ENCODE measurements at regions not wholly inside any gene's neighbourhood (a gene's known extent, or its start where the extent isn't known, plus 50 kb on each side); places are given as distances from the start of the nearest gene placed in this dataset.

GRCh38 chr3:124496061-124496460 lies 234.2 kb upstream of the UMPS start:
- no peak for DNase-seq
- Mint-ChIP-seq H3K4me3 (no peak overlapping the region), H3K36me3 (no peaks in the 10 kb centered on the region), H3K9me3 (no peaks in the 10 kb centered on the region), H3K27ac (no peak overlapping the region), H3K27me3 (peaks cover 62% of the 10 kb centered on the region), H3K4me1 (peaks cover 11% of the 10 kb centered on the region)
- CTCF ChIA-PET = no interaction called here

DNA sequence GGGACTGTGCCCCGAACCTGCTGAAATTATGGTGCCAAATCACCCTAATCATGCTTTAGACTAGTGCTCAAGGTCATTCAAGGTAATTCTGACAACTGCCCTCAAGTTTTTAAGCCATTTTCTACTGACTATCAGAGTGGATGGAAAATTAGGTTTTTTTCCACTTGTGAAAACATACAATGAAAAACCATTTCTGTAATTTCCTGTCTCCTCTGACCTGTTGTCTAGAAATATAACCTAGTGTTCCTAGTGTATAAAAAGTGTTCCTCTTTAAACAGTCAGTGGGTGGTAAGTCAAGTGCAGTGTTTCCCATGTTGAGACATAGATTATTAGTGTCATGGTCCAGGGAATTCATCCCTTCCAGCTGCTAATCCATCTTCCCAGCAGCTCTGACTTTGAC lies 232.8 kb upstream of the UMPS start:
- Mint-ChIP-seq H3K36me3 (no peaks in the 10 kb centered on the region), H3K27ac (no peak overlapping the region), H3K9me3 (no peaks in the 10 kb centered on the region), H3K27me3 (peaks cover 62% of the 10 kb centered on the region), H3K4me3 (no peak overlapping the region), H3K4me1 (peaks cover 3% of the 10 kb centered on the region)
- DNase-seq = no peak
- CTCF ChIA-PET = no interaction called here

DNA sequence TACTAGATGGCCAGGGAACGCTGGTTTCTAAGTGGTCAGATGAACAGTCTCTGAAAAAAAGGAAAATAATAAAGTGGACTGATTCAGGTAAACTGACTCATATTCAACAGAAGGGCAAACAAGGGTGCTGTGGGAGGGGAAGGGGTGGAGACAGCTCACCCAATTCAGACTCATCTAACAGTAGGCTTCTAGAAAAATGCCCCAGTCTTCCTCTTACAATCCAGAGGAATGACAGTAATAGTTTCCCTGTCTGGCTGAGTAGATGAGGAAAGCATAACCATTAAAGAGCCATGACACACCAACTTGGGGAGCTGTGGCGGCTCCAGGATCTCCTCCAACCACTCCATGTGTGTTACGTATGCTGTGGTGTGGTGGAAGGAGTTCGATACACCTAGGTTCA lies 231.4 kb upstream of the UMPS start:
- Mint-ChIP-seq H3K27ac (no peak overlapping the region), H3K9me3 (no peaks in the 10 kb centered on the region), H3K4me1 (peaks cover 3% of the 10 kb centered on the region), H3K36me3 (no peaks in the 10 kb centered on the region), H3K4me3 (no peak overlapping the region), H3K27me3 (peaks cover 59% of the 10 kb centered on the region)
- CTCF ChIA-PET = no interaction called here
- no peak for DNase-seq

GRCh38 chr3:124504332-124505059 lies 225.8 kb upstream of the UMPS start:
- Mint-ChIP-seq H3K9me3 (no peaks in the 10 kb centered on the region), H3K27ac (no peak overlapping the region), H3K27me3 (peaks cover 51% of the 10 kb centered on the region), H3K4me1 (no peaks in the 10 kb centered on the region), H3K36me3 (no peaks in the 10 kb centered on the region), H3K4me3 (no peak overlapping the region)
- CTCF ChIA-PET = interaction anchor here (0.6 kb wide), 1 partner anchor 55 kb away, joined by 3 read pairs; no protein-coding TSS in a partner anchor
- DNase-seq = no peak

- Mint-ChIP-seq H3K27ac (no peak overlapping the region), H3K9me3 (no peaks in the 10 kb centered on the region), H3K4me3 (no peak overlapping the region), H3K36me3 (no peaks in the 10 kb centered on the region), H3K27me3 (peaks cover 38% of the 10 kb centered on the region), H3K4me1 (no peaks in the 10 kb centered on the region)
- no peak for DNase-seq
- CTCF ChIA-PET = no interaction called here
These were observed 220.4 kb upstream of the UMPS start for GRCh38 chr3:124509884-124510283.

DNA sequence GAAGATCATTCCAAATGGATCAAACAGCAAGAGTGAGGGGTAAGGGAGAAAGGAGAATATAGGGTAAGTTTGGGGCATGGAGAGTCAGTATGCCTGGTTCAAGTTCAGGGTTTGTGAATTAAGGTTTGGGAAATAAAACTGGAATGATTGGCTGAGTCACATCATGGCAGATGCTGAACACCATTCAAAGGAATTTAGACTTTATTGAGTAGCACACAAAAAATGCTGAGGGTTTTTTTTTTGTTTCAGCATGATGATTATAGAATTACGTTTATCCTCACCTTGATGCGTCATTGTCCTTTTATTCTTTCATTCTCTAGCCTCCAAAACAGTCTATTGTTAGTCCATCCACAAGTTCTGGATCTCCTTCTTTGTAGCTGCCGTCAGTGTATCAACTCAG lies 220.0 kb upstream of the UMPS start:
- CTCF ChIA-PET = no interaction called here
- H3K27me3 Mint-ChIP-seq = peaks cover 35% of the 10 kb centered on the region
- H3K4me3 Mint-ChIP-seq = no peak overlapping the region
- no peaks in the 10 kb centered on the region for H3K4me1 Mint-ChIP-seq
- H3K27ac Mint-ChIP-seq = no peak overlapping the region
- H3K9me3 Mint-ChIP-seq = no peaks in the 10 kb centered on the region
- no peaks in the 10 kb centered on the region for H3K36me3 Mint-ChIP-seq
- no peak for DNase-seq

DNA sequence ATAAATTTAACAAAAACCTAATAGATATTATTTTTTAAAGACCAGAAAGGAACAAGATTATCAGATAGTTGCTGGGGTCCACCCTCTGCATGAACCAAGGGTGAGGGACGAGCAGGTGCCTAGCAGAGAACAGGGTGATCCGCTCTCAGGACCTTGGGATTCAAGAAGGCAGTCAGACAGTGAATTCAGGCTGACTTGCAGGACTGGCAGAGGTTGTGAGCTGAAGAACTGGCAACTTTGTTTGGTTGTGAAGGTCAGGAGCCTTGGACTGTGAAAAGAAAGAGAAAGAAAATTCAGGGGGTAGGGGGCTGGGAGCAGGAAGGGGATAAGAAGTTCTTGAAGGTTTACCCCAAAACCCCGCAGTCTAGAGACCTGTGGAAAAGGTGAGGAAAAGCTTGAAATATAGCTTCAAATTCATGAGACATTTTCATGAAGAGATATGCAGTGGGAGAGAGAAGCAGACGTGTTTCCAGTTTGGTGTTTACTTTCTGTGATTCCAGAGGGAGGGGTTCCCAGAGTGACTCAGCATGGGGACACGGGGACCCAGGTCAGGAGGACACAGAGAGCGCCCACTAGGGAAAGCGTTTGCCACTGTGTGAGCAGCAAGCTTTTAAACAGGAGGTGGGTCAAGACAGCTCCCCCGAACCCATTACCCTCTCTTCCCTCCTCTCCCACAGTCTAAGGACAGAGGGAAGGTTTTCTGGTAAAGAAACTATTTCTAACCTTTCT lies 217.2 kb upstream of the UMPS start:
- no peak overlapping the region for H3K27ac Mint-ChIP-seq
- no peak for DNase-seq
- no peak overlapping the region for H3K4me3 Mint-ChIP-seq
- CTCF ChIA-PET = no interaction called here
- H3K4me1 Mint-ChIP-seq = no peaks in the 10 kb centered on the region
- peaks cover 37% of the 10 kb centered on the region for H3K27me3 Mint-ChIP-seq
- H3K36me3 Mint-ChIP-seq = no peaks in the 10 kb centered on the region
- H3K9me3 Mint-ChIP-seq = no peaks in the 10 kb centered on the region

- H3K27ac Mint-ChIP-seq = no peak overlapping the region
- no peaks in the 10 kb centered on the region for H3K9me3 Mint-ChIP-seq
- CTCF ChIA-PET = no interaction called here
- H3K4me1 Mint-ChIP-seq = no peaks in the 10 kb centered on the region
- H3K4me3 Mint-ChIP-seq = no peak overlapping the region
- no peaks in the 10 kb centered on the region for H3K36me3 Mint-ChIP-seq
- DNase-seq = no peak
- peaks cover 41% of the 10 kb centered on the region for H3K27me3 Mint-ChIP-seq
These were observed 216.6 kb upstream of the UMPS start for GRCh38 chr3:124513610-124513997.

DNA sequence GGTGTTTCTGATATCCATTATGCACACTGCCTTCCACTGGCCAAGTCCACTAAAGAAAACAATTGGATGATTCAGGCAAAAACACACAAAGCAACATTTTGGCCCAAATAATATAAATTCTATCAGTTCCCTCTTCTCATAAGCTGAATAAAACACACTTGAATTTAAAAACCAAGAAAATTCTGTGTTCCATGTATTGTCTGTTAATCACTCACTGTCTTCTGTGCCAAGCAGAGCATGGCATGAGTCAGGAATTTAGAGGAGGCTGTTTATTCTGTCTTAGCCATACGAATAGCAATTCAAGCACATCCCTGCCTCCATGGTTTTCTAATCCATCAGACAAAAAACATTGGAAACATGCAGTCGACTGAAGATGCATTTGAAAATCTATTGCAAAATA lies 215.6 kb upstream of the UMPS start:
- Mint-ChIP-seq H3K27me3 (peaks cover 51% of the 10 kb centered on the region), H3K9me3 (no peaks in the 10 kb centered on the region), H3K4me1 (no peaks in the 10 kb centered on the region), H3K4me3 (no peak overlapping the region), H3K27ac (no peak overlapping the region), H3K36me3 (no peaks in the 10 kb centered on the region)
- DNase-seq = no peak
- CTCF ChIA-PET = no interaction called here

DNA sequence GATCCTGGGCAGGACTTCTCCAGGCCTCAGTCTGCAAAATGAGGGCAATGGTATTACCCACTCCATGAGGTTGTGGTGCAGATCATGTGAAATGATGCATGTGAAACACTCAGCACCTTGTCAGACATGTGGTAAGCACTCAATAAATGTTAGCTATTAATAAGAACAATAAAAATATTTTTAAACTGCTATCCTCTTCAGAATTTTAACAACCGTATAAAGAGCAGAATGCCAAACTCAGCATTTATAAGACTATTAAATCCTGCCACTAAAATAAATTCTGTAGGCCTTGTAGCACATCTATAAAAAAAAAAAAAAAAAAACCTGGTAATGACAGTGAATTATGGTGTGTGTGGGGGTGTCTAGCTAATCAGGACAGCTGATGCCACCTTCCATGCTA lies 213.9 kb upstream of the UMPS start:
- Mint-ChIP-seq H3K27ac (no peak overlapping the region), H3K36me3 (no peaks in the 10 kb centered on the region), H3K4me1 (no peaks in the 10 kb centered on the region), H3K27me3 (peaks cover 53% of the 10 kb centered on the region), H3K9me3 (no peaks in the 10 kb centered on the region), H3K4me3 (no peak overlapping the region)
- CTCF ChIA-PET = interaction anchor here (1.2 kb wide), 1 partner anchor 35 kb away, joined by 3 read pairs; no protein-coding TSS in a partner anchor
- DNase-seq = no peak

DNA sequence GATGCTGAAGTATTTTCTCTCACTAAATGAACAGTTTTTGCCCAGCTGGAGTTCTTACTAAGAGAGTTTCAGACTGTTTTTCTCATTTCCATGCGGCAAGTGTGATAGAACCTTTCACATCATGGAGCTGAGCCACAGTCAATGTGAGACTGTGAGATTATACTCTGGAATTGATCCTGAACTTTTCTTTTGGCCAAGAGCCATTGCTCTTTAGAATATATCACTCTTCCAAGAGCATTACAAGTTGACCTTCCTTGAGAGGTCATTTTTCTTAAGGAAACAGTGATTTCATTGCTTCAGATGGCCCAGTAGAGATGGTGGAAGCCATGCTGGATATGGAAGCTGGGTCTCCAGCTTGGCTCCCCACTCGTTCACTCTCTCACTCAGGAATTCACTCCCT lies 212.9 kb upstream of the UMPS start:
- H3K27ac Mint-ChIP-seq = no peak overlapping the region
- H3K36me3 Mint-ChIP-seq = no peaks in the 10 kb centered on the region
- H3K27me3 Mint-ChIP-seq = peaks cover 46% of the 10 kb centered on the region
- DNase-seq = no peak
- CTCF ChIA-PET = interaction anchor here (1.2 kb wide), 1 partner anchor 34 kb away, joined by 3 read pairs; no protein-coding TSS in a partner anchor
- H3K4me1 Mint-ChIP-seq = no peaks in the 10 kb centered on the region
- H3K4me3 Mint-ChIP-seq = no peak overlapping the region
- H3K9me3 Mint-ChIP-seq = no peaks in the 10 kb centered on the region

GRCh38 chr3:124518350-124518749 lies 211.9 kb upstream of the UMPS start:
- DNase-seq = no peak
- Mint-ChIP-seq H3K9me3 (no peaks in the 10 kb centered on the region), H3K4me1 (no peaks in the 10 kb centered on the region), H3K36me3 (no peaks in the 10 kb centered on the region), H3K27ac (no peak overlapping the region), H3K4me3 (no peak overlapping the region), H3K27me3 (peaks cover 40% of the 10 kb centered on the region)
- CTCF ChIA-PET = no interaction called here

- no peaks in the 10 kb centered on the region for H3K36me3 Mint-ChIP-seq
- H3K27me3 Mint-ChIP-seq = peaks cover 39% of the 10 kb centered on the region
- H3K4me1 Mint-ChIP-seq = no peaks in the 10 kb centered on the region
- no peaks in the 10 kb centered on the region for H3K9me3 Mint-ChIP-seq
- DNase-seq = no peak
- H3K27ac Mint-ChIP-seq = no peak overlapping the region
- H3K4me3 Mint-ChIP-seq = no peak overlapping the region
- CTCF ChIA-PET = no interaction called here
These were observed 210.6 kb upstream of the UMPS start for GRCh38 chr3:124519591-124520194.

GRCh38 chr3:124520970-124521369 lies 209.3 kb upstream of the UMPS start:
- CTCF ChIA-PET = no interaction called here
- Mint-ChIP-seq H3K9me3 (no peaks in the 10 kb centered on the region), H3K27ac (no peak overlapping the region), H3K27me3 (peaks cover 39% of the 10 kb centered on the region), H3K36me3 (no peaks in the 10 kb centered on the region), H3K4me3 (no peak overlapping the region), H3K4me1 (no peaks in the 10 kb centered on the region)
- DNase-seq = no peak

- Mint-ChIP-seq H3K27ac (no peak overlapping the region), H3K4me1 (no peaks in the 10 kb centered on the region), H3K9me3 (no peaks in the 10 kb centered on the region), H3K36me3 (no peaks in the 10 kb centered on the region), H3K27me3 (peaks cover 34% of the 10 kb centered on the region), H3K4me3 (no peak overlapping the region)
- CTCF ChIA-PET = no interaction called here
- no peak for DNase-seq
These were observed 208.1 kb upstream of the UMPS start for GRCh38 chr3:124522082-124522625.
